HepG2 (cell line): ENCODE measurements at regions not wholly inside any gene's neighbourhood (a gene's known extent, or its start where the extent isn't known, plus 50 kb on each side); places are given as distances from the start of the nearest gene placed in this dataset.
"Not testable (repeated sequence)": the region's sequence is repeated elsewhere in the genome, so short reads cannot be mapped to it uniquely, and the experiment has no call there.

Experiments
- CC2D1A ChIP-seq: sonication (generic); formaldehyde crosslinking; IDR thresholded peaks from 2 replicates; pipeline ENCODE4 v1.8.1; 2023; ENCODE audit warnings: mild to moderate bottlenecking, missing genetic modification reagents
- CREM ChIP-seq, 2 experiments: sonication (generic) in 1 of 2; formaldehyde crosslinking in 1 of 2; IDR thresholded peaks; 2 replicates each; pipeline versions ENCODE4 v1.4.0 to v1.6.1; 2016 to 2020; ENCODE audit warnings: antibody characterized with exemption in 1 of 2, mild to moderate bottlenecking in 1 of 2, missing genetic modification reagents in 1 of 2
- CTCF ChIP-seq: sonication (generic); formaldehyde crosslinking; IDR thresholded peaks from 2 replicates; pipeline ENCODE4 v1.5.0; 2020; ENCODE audit warnings: mild to moderate bottlenecking, missing genetic modification reagents, moderate library complexity

- TF ChIP-seq CC2D1A (CRISPR knock-in tag); CREM (IDR thresholded peaks at IDR 0.05); CREM (CRISPR knock-in tag; IDR thresholded peaks at IDR 0.05); CTCF (CRISPR knock-in tag): not testable (repeated sequence)
These were observed 475.2 kb upstream of the ZNF337 start for GRCh38 chr20:26171875-26172274.
